ENCODE measurements at regions not wholly inside any gene's neighbourhood (a gene's known extent, or its start where the extent isn't known, plus 50 kb on each side); places are given as distances from the start of the nearest gene placed in this dataset.

- Mint-ChIP-seq H3K4me1 (ENCODE audit: low read depth) (no peaks in the 10 kb centered on the region), H3K27ac (no peak overlapping the region), H3K4me3 (no peak overlapping the region), H3K9me3 (no peaks in the 10 kb centered on the region), H3K36me3 (ENCODE audit: low read depth) (no peaks in the 10 kb centered on the region), H3K27me3 (ENCODE audit: low read depth) (no peaks in the 10 kb centered on the region)
- DNase-seq = no peak
- CTCF ChIA-PET = no interaction called here
- intact Hi-C loops (cut with micrococcal nuclease) = no loop called here
Measured at GRCh38 chr7:46518713-46519112, 597.6 kb upstream of the IGFBP3 start.

- Mint-ChIP-seq H3K9me3 (peaks cover 3% of the 10 kb centered on the region), H3K36me3 (ENCODE audit: low read depth) (no peaks in the 10 kb centered on the region), H3K27ac (no peak overlapping the region), H3K4me3 (no peak overlapping the region), H3K4me1 (ENCODE audit: low read depth) (no peaks in the 10 kb centered on the region), H3K27me3 (ENCODE audit: low read depth) (no peaks in the 10 kb centered on the region)
- intact Hi-C loops (cut with micrococcal nuclease) = no loop called here
- CTCF ChIA-PET = interaction anchor here (0.7 kb wide), 1 partner anchor 40 kb away, joined by 3 read pairs; no protein-coding TSS in a partner anchor
- no peak for DNase-seq
Measured at GRCh38 chr7:46515844-46516590, 594.9 kb upstream of the IGFBP3 start.

GRCh38 chr7:46513447-46513848 is 592.4 kb upstream of the IGFBP3 start:
- Mint-ChIP-seq H3K4me1 (ENCODE audit: low read depth) (no peaks in the 10 kb centered on the region), H3K36me3 (ENCODE audit: low read depth) (no peaks in the 10 kb centered on the region), H3K27ac (no peak overlapping the region), H3K9me3 (peaks cover 3% of the 10 kb centered on the region), H3K27me3 (ENCODE audit: low read depth) (no peaks in the 10 kb centered on the region), H3K4me3 (no peak overlapping the region)
- intact Hi-C loops (cut with micrococcal nuclease) = no loop called here
- no peak for DNase-seq
- CTCF ChIA-PET = no interaction called here

- intact Hi-C loops (cut with micrococcal nuclease) = no loop called here
Measured at GRCh38 chr7:46512891-46513413, 591.9 kb upstream of the IGFBP3 start.

GRCh38 chr7:46511442-46512215 is 590.6 kb upstream of the IGFBP3 start:
- no peaks in the 10 kb centered on the region for H3K36me3 Mint-ChIP-seq (ENCODE audit: low read depth)
- H3K27me3 Mint-ChIP-seq (ENCODE audit: low read depth) = no peaks in the 10 kb centered on the region
- intact Hi-C loops (cut with micrococcal nuclease) = no loop called here
- H3K4me1 Mint-ChIP-seq (ENCODE audit: low read depth) = no peaks in the 10 kb centered on the region
- H3K4me3 Mint-ChIP-seq = no peak overlapping the region
- no peak for DNase-seq
- CTCF ChIA-PET = no interaction called here
- H3K9me3 Mint-ChIP-seq = peaks cover 3% of the 10 kb centered on the region
- H3K27ac Mint-ChIP-seq = no peak overlapping the region

More at GRCh38 chr7:46512891-46513413, 591.9 kb upstream of the IGFBP3 start:
- CTCF ChIA-PET = no interaction called here
- no peak overlapping the region for H3K27ac Mint-ChIP-seq
- H3K36me3 Mint-ChIP-seq (ENCODE audit: low read depth) = no peaks in the 10 kb centered on the region
- H3K4me3 Mint-ChIP-seq = no peak overlapping the region
- no peaks in the 10 kb centered on the region for H3K4me1 Mint-ChIP-seq (ENCODE audit: low read depth)
- DNase-seq = no peak
- H3K9me3 Mint-ChIP-seq = peaks cover 3% of the 10 kb centered on the region
- H3K27me3 Mint-ChIP-seq (ENCODE audit: low read depth) = no peaks in the 10 kb centered on the region

- Mint-ChIP-seq H3K36me3 (ENCODE audit: low read depth) (no peaks in the 10 kb centered on the region), H3K4me1 (ENCODE audit: low read depth) (no peaks in the 10 kb centered on the region), H3K4me3 (no peak overlapping the region), H3K9me3 (peaks cover 9% of the 10 kb centered on the region), H3K27me3 (ENCODE audit: low read depth) (no peaks in the 10 kb centered on the region), H3K27ac (no peak overlapping the region)
- intact Hi-C loops (cut with micrococcal nuclease) = no loop called here
- DNase-seq = no peak
- CTCF ChIA-PET = no interaction called here
Measured at GRCh38 chr7:46508583-46508982, 587.5 kb upstream of the IGFBP3 start.

- Mint-ChIP-seq H3K36me3 (ENCODE audit: low read depth) (no peaks in the 10 kb centered on the region), H3K27me3 (ENCODE audit: low read depth) (no peaks in the 10 kb centered on the region), H3K4me3 (no peak overlapping the region), H3K9me3 (peaks cover 7% of the 10 kb centered on the region), H3K4me1 (ENCODE audit: low read depth) (no peaks in the 10 kb centered on the region), H3K27ac (no peak overlapping the region)
- no peak for DNase-seq
- intact Hi-C loops (cut with micrococcal nuclease) = no loop called here
- CTCF ChIA-PET = no interaction called here
Measured at GRCh38 chr7:46507560-46507959, 586.5 kb upstream of the IGFBP3 start.

GRCh38 chr7:46494441-46494840 is 573.4 kb upstream of the IGFBP3 start:
- H3K4me1 Mint-ChIP-seq (ENCODE audit: low read depth) = no peaks in the 10 kb centered on the region
- peaks cover 10% of the 10 kb centered on the region for H3K9me3 Mint-ChIP-seq
- H3K36me3 Mint-ChIP-seq (ENCODE audit: low read depth) = no peaks in the 10 kb centered on the region
- H3K27me3 Mint-ChIP-seq (ENCODE audit: low read depth) = no peaks in the 10 kb centered on the region
- no peak overlapping the region for H3K27ac Mint-ChIP-seq
- H3K4me3 Mint-ChIP-seq = no peak overlapping the region
- no peak for DNase-seq
- intact Hi-C loops (cut with micrococcal nuclease) = no loop called here
- CTCF ChIA-PET = no interaction called here

GRCh38 chr7:46494028-46494427 is 573.0 kb upstream of the IGFBP3 start:
- CTCF ChIA-PET = no interaction called here
- Mint-ChIP-seq H3K36me3 (ENCODE audit: low read depth) (no peaks in the 10 kb centered on the region), H3K27ac (no peak overlapping the region), H3K27me3 (ENCODE audit: low read depth) (no peaks in the 10 kb centered on the region), H3K4me1 (ENCODE audit: low read depth) (no peaks in the 10 kb centered on the region), H3K9me3 (peaks cover 10% of the 10 kb centered on the region), H3K4me3 (no peak overlapping the region)
- intact Hi-C loops (cut with micrococcal nuclease) = no loop called here
- no peak for DNase-seq

GRCh38 chr7:46493196-46493595 is 572.1 kb upstream of the IGFBP3 start:
- Mint-ChIP-seq H3K36me3 (ENCODE audit: low read depth) (no peaks in the 10 kb centered on the region), H3K4me3 (no peak overlapping the region), H3K9me3 (peaks cover 9% of the 10 kb centered on the region), H3K27ac (no peak overlapping the region), H3K4me1 (ENCODE audit: low read depth) (no peaks in the 10 kb centered on the region), H3K27me3 (ENCODE audit: low read depth) (no peaks in the 10 kb centered on the region)
- CTCF ChIA-PET = no interaction called here
- intact Hi-C loops (cut with micrococcal nuclease) = no loop called here
- DNase-seq = no peak

GRCh38 chr7:46492466-46492865 is 571.4 kb upstream of the IGFBP3 start:
- no peaks in the 10 kb centered on the region for H3K36me3 Mint-ChIP-seq (ENCODE audit: low read depth)
- H3K27me3 Mint-ChIP-seq (ENCODE audit: low read depth) = no peaks in the 10 kb centered on the region
- CTCF ChIA-PET = no interaction called here
- no peaks in the 10 kb centered on the region for H3K4me1 Mint-ChIP-seq (ENCODE audit: low read depth)
- H3K9me3 Mint-ChIP-seq = peaks cover 7% of the 10 kb centered on the region
- H3K4me3 Mint-ChIP-seq = no peak overlapping the region
- no peak for DNase-seq
- intact Hi-C loops (cut with micrococcal nuclease) = no loop called here
- H3K27ac Mint-ChIP-seq = no peak overlapping the region

GRCh38 chr7:46490406-46490805 is 569.3 kb upstream of the IGFBP3 start:
- Mint-ChIP-seq H3K27ac (no peak overlapping the region), H3K27me3 (ENCODE audit: low read depth) (no peaks in the 10 kb centered on the region), H3K9me3 (no peaks in the 10 kb centered on the region), H3K4me3 (no peak overlapping the region), H3K4me1 (ENCODE audit: low read depth) (no peaks in the 10 kb centered on the region), H3K36me3 (ENCODE audit: low read depth) (no peaks in the 10 kb centered on the region)
- CTCF ChIA-PET = no interaction called here
- DNase-seq = no peak
- intact Hi-C loops (cut with micrococcal nuclease) = no loop called here

- H3K4me1 Mint-ChIP-seq (ENCODE audit: low read depth) = no peaks in the 10 kb centered on the region
Measured at GRCh38 chr7:46489106-46489505, 568.0 kb upstream of the IGFBP3 start.

More at GRCh38 chr7:46489106-46489505, 568.0 kb upstream of the IGFBP3 start:
- Mint-ChIP-seq H3K36me3 (ENCODE audit: low read depth) (no peaks in the 10 kb centered on the region), H3K27me3 (ENCODE audit: low read depth) (no peaks in the 10 kb centered on the region), H3K27ac (no peak overlapping the region), H3K4me3 (no peak overlapping the region), H3K9me3 (no peaks in the 10 kb centered on the region)
- CTCF ChIA-PET = no interaction called here
- DNase-seq = no peak
- intact Hi-C loops (cut with micrococcal nuclease) = no loop called here

Measured in activated naive CD4-positive, alpha-beta T cell treated with anti-CD3 and anti-CD28 coated beads for 36 hours (primary cell).